EL (cell line): ENCODE measurements at regions not wholly inside any gene's neighbourhood (a gene's known extent, or its start where the extent isn't known, plus 50 kb on each side); places are given as distances from the start of the nearest gene placed in this dataset.

ENCODE experiments used
- DNase-seq: peaks from one replicate; pipeline ENCODE4 v3.0.0-alpha.2; 2016

GRCh38 chr6:163814494-163815364 lies 400.2 kb downstream of the QKI start:
- peak; percentile 98 for DNase-seq

GRCh38 chr6:163813979-163814493 lies 399.5 kb downstream of the QKI start:
- no peak for DNase-seq

DNA sequence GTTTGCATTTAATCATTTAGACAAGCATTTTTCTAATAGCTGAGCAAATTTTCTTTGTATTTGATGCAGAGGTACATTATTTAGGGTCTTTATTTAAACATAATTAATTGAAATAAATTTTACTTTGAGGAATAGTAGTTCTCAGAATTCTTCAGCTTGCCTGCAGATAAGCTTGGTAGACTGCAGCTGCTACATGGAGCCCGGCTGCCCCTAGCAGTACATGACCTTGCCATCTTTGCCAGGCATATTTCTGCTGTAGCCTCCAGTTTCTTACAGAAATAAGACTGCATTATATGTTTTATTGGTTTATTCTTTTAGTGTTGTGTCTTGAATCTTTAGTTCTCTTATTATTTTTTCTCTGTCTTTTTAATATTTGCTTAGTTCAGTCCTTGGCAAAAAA lies 396.8 kb downstream of the QKI start:
- no peak for DNase-seq

DNA sequence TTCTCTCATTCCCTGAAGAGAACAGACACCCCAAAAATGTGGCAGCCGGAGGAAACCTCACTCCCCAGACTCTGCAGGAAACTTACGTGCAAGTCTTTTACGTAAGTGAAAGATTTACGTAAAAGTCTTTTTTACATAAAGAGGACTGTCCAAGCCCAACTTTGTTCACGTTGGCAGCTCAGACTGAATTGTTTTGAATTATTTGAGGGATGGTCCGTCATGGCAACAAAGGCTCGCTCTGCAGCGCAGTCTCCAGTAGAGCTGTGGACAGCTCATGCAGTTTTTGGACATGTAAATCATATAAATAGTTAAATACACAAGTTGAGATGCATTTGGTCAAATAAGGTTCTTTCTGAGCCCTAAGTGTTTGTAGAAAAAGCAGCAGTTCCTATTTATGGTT lies 394.8 kb downstream of the QKI start:
- no peak for DNase-seq

DNA sequence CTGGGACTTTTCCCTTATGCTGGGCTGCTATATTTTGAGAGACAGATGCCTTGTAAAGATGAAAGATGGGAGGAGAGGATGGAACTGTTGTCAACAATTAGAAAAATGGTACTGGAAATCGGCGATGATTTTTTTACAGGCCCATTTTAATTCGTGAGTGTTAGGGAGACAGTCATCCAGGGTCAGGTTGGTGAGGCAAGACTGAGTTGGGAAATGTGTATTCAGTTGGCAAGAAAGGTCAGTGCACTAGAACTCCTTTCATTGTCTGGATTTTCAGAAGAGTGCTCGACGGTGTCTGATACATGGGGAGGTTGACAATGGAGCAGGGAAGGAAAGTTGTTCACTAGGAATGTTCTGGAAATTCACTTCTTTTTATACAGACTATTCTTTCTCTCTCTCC lies 394.4 kb downstream of the QKI start:
- no peak for DNase-seq

DNA sequence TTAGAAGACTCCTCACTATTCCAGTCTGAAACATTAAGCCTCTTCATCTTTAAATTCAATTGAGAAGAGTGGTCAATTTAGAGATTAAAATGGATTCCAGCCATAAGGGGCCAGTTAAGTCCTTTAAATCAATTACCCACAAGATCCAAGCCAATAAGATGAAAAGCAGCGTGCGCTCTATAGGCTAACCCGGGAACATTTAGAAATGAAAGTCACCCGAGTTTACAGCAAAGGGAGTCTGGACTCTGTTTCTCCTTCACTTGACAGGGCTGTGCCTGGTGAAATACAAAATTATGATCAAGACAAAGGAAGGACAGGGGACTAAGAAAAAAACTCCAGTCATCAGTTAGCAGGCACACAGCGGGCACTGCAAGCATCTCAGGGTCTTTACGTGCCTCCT lies 393.7 kb downstream of the QKI start:
- DNase-seq: no peak

DNA sequence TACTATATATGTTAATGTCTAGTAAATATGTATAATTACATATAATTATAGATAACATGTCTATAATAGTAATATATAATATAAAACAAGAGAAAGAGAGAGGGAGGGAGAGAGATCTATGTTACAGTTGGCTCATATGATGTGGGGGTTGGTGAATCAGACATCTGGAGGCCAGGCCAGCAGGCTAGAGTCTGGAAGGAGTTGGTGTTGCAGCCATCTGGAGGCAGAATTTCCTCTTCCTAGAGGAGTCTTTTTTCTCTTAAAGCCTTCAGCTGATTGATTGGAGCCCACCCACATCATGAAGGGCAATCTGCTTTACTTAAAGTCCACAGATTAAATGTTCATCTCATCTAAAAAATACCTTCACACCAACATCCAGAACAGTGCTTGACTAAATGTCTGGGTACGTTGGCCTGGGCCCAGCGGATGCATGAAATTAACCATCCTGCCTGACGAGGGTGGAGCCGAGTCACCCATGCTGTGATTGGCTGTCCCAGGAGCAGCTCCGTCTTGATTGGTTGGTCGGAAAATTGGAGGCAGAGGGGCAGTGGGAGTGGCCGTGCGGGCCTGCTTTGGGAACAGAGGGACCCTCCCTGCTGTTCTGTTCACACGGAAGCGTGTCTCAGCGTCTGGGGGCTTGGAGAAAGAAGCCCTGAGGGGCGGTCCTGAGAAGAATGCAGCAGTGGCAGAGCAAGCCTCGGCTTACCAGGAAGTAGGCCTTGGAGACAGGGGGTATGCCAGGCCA lies 392.4 kb downstream of the QKI start:
- DNase-seq: peak; percentile 25

DNA sequence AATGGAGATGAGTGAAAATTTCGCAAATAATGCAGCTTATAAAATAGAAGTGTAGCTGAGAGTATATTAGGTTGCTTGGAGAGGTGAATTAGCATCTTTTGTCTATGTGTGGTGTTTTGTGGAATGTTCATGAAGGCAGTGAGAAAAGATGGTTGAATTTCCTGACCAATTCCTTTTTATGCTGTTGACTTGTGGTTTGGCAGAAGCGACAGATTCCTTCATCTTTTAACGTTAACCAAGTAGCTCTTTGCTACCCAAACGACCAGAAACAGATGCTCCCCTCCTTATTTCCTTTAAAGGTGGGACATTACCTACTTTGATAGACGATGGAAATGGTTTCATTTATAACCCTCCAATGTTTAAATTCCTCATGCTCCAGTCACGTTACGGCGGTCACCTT lies 390.5 kb downstream of the QKI start:
- DNase-seq: no peak

DNA sequence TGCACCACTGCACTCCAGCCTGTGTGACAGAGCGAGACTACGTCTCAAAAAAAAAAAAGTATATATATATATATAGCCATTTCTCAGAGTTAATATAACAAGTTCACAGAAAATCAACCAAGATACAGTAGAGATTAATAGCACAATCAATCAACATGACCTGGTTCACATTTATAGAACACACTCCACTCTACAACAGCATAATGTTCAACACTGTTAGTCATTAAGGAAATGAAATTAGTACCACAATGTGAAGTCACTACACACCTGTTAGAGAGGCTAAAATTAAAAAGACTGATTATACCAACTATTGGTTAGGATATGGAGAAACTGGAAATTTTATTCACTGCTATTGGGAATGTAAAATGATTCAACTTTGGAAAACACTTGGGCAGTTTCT lies 387.7 kb downstream of the QKI start:
- no peak for DNase-seq

GRCh38 chr6:163797296-163797845 lies 382.9 kb downstream of the QKI start:
- peak; percentile 20 for DNase-seq

GRCh38 chr6:163793011-163793983 lies 378.8 kb downstream of the QKI start:
- DNase-seq: peak; percentile 87

GRCh38 chr6:163790266-163790840 lies 375.8 kb downstream of the QKI start:
- DNase-seq: peak; percentile 23

DNA sequence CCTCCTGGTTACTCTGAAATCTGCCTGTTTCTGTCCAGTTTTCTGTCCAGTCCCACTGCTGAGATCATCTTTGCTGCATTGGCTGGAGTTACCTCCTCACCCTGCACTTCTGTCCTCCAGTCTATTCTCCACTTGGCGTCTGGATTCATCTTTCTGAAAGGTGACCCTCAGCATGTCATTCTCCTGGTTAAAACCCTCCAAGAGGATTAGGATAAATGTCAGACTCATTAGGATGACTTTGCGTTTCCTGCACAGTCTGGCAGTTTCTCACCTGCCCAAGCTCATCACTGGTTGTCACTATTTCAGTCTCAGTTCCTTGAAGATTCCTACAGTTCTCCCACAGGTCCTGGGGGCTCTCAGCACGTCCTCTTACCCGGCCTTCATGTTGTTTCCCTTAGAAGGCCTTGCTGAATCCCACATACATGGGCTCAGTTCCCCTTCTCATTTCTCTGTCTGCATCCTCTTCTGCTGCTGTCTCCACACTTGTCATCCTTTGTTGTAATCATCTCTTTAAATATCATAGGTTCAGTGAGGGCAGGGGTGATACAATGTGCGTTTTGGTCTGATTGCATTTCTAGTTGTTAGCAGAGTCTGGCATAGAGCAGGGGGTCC lies 374.8 kb downstream of the QKI start:
- no peak for DNase-seq

DNA sequence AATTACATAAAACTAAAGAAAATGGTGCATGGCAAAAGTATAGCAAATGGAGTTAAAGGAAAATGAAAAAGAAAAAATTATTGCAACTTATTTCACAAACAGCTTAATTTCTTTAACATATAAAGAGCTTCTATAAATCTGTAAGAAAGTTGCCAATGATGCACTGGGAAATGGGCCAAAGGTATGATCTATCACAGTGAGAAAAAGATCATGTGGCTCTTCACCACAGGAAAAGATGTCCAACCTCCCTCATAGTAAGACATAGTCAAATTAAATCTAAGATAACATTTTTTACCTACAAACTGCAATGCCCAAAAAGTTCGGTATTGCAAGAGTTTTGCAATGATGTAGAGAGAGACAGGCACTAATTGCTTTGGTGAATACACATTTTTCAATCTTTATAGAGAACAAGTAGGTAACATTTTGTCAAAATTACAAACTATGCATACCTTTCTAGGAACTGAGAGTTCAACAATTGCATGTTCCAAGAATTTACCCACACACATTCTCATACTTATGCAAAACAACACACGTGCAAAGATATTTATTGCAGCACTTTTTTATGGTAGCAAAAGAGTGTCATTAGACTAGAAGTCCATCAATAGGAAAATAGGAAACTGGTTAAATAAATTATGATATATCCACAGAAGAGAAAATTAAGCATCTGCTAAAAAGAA lies 372.6 kb downstream of the QKI start:
- DNase-seq: no peak

DNA sequence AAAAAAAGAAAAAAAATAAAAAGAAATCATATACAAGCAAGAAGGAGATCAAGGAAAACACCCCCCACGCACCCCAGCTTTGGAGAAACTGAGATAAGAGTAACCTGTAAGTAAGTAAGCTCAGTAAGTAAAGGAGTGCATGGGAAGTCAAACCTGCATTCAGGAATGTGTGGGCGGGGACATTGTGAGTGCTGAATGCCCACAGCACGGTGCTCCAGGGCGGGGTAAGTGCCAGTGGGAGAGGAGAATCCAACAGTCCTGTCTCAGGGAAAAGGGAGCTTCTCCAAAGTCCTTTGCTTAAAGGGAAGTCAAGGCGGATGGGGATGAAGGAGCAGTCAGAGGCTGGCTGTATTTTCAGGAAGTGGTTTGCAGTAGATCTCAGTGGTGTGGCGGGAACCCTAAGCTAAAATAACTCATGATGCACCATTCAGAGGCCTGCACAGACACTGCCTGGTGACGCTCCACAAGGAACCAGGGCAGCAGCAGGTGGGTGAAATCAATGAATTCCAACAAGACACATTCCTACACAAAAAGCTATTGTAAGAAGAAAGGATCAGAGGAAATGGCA lies 368.0 kb downstream of the QKI start:
- DNase-seq: no peak

DNA sequence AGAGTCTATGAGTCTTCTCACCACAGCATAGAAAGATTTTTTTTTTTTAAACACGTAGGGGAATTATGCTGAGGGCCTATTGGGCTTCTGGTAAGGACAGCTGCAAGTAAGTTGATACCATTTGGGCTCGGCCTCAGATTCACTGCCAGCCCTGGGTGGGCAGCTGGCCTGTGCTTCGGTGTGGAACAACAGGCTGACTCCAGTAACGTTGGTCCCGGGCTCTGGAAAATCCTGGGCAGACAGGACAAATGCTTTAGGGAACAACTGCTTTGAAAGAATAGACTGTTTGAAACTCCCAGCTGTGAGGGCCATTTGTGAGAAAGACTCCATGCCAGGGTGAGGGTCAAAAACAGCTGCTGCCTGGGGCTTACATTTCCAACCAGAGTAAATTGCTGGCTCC lies 366.5 kb downstream of the QKI start:
- no peak for DNase-seq

GRCh38 chr6:163779727-163780284 lies 365.3 kb downstream of the QKI start:
- no peak for DNase-seq

- DNase-seq: no peak
These were observed 363.2 kb downstream of the QKI start for GRCh38 chr6:163777716-163778115.

GRCh38 chr6:163776906-163777686 lies 362.6 kb downstream of the QKI start:
- DNase-seq: no peak
